Naive B cell (primary cell): ENCODE measurements at regions not wholly inside any gene's neighbourhood (a gene's known extent, or its start where the extent isn't known, plus 50 kb on each side); places are given as distances from the start of the nearest gene placed in this dataset.
A peak's percentile ranks its signal among the peaks of the same experiment; 100 is the strongest.

Experiments
- ATAC-seq, 2 donors: fragments of 150-1000 bp; cut with Tn5 transposase; 2 replicates each; pipeline ENCODE4 v1.10.0; 2021; ENCODE audit warnings: low read depth in 2 of 2, mild to moderate bottlenecking in 2 of 2, moderate library complexity in 2 of 2
- DNase-seq: peaks from one replicate; pipeline ENCODE4 v3.0.0; 2022
- H3K27ac Mint-ChIP-seq, 6 donors: one replicate each; pipeline ENCODE4 v1.8.0; 2020 to 2022; ENCODE audit warnings: mild to moderate bottlenecking in 6 of 6, mixed read lengths in 6 of 6, moderate library complexity in 5 of 6, inconsistent platforms in 2 of 6
- H3K27me3 Mint-ChIP-seq, 3 donors: one replicate each; pipeline ENCODE4 v1.8.0; 2021 to 2022; ENCODE audit warnings: mixed read lengths in 3 of 3, mild to moderate bottlenecking in 1 of 3
- H3K36me3 Mint-ChIP-seq, 2 donors: one replicate each; pipeline ENCODE4 v1.8.0; 2020 to 2022; ENCODE audit warnings: mixed read lengths in 2 of 2, inconsistent platforms in 1 of 2, mild to moderate bottlenecking in 1 of 2
- H3K4me1 Mint-ChIP-seq, 3 donors: one replicate each; pipeline ENCODE4 v1.8.0; 2020 to 2022; ENCODE audit warnings: mixed read lengths in 3 of 3, inconsistent platforms in 1 of 3, mild to moderate bottlenecking in 1 of 3, moderate library complexity in 1 of 3
- H3K4me3 Mint-ChIP-seq, 8 donors: one replicate each; pipeline ENCODE4 v1.8.0; 2020 to 2022; ENCODE audit warnings: mild to moderate bottlenecking in 8 of 8, mixed read lengths in 8 of 8, moderate library complexity in 8 of 8, inconsistent platforms in 2 of 8
- H3K9me3 Mint-ChIP-seq, 7 donors: one replicate each; pipeline ENCODE4 v1.8.0; 2020 to 2022; ENCODE audit warnings: mixed read lengths in 7 of 7, mild to moderate bottlenecking in 5 of 7, inconsistent platforms in 2 of 7, moderate library complexity in 1 of 7

DNA sequence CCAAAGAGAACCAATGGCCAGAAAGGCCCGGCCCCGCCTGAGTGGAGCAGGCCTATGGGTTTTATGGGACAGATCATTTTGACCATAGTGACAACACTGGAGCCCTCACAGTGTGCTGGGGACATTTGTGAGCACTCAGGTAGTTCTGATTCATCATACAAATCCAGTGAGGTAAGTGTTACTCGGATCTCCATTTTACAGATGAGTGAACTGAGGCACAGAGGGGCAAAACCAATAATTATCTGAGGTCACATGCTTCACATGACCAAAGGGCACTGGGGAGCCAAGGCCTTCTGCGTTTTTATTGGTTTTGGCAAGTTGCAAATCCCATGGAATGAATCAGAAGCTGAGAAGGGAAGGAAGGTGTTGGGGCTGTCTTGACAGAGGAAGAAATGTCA lies 111.5 kb upstream of the MGAT5 start:
- H3K36me3 Mint-ChIP-seq = peaks cover 11% of the 10 kb centered on the region in 2 donors
- DNase-seq (no peak), ATAC-seq (no peak)
- peak overlapping the region; percentile 28 to 89 (median 65) for H3K27ac Mint-ChIP-seq
- peaks cover 77 to 99% (median 94%) of the 10 kb centered on the region in 3 donors for H3K4me1 Mint-ChIP-seq
- H3K4me3 Mint-ChIP-seq = peak overlapping the region in 1 of 8 donors; percentile 73
- no peaks in the 10 kb centered on the region for H3K27me3 Mint-ChIP-seq
- no peaks in the 10 kb centered on the region for H3K9me3 Mint-ChIP-seq

DNA sequence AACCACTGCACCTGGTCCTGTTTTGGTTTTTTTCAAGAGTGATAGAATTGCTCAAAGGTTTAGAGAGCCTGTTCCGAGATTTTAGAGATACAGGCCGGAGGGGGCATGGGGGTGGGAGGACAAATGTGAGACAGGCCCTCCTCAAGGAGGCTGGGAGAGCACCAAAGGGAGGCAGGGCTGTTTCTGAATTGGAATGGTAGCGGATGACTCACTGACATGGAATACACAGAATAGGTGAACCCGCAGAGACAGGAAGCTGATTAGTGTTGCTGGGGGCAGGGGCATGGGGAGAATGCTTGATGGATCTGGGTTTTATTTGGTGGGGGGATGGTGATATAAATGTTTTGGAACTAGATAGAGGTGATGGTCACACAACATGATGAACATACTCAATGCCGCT lies 111.0 kb upstream of the MGAT5 start:
- H3K27ac Mint-ChIP-seq = peak overlapping the region in 5 of 6 donors; percentile 20 to 84 (median 68)
- no peaks in the 10 kb centered on the region for H3K9me3 Mint-ChIP-seq
- no peaks in the 10 kb centered on the region for H3K27me3 Mint-ChIP-seq
- DNase-seq = no peak
- H3K4me1 Mint-ChIP-seq = peaks cover 75 to 99% (median 95%) of the 10 kb centered on the region in 3 donors
- peaks cover 11% of the 10 kb centered on the region in 2 donors for H3K36me3 Mint-ChIP-seq
- no peak overlapping the region for H3K4me3 Mint-ChIP-seq
- no peak for ATAC-seq

DNA sequence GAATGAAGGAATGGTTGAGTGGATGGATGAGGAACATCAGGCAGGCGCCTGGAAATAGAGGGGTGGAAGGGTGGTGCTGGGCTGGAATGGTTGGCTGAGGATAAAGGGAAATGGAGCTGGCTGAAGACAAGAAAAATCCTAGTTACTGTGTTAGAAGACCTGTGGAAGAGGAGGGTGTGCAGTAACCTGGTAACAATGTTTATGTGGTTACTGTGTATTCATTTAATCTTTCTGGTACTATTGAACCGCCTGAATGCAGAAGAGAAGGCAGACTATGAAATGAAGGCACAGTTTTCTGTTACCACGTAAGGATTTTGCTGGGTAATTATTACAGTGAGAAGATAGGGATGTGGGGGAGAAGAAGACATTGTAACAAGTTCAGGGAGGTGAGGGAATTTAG lies 110.3 kb upstream of the MGAT5 start:
- no peak for ATAC-seq

DNA sequence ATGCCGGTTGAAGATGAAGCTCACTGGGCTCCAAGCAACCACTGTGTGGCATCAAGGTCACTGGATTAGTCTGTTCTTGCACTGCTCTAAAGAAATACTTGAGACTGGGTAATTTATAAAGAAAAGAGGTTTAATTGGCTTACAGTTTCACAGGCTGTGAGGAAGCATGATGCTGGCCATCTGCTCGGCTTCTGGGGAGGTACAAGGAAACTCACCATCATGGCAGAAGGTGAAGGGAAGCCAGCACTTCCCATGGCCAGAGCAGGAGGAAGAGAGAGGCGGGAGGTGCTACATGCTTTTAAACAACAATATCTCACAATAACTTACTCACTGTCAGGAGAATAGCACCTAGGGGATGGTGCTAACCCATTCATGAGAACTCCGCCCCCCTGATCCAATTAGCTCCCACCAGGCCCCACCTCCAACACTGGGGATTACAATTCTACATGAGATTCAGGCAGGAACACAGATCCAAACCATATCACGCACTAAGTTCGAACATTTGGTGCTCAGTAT lies 109.7 kb upstream of the MGAT5 start:
- ATAC-seq = no peak
- Mint-ChIP-seq H3K27ac (peak overlapping the region in 5 of 6 donors; percentile 47 to 84 (median 68)), H3K36me3 (peaks cover 7 to 11% of the 10 kb centered on the region in 2 donors), H3K4me1 (peaks cover 70 to 99% (median 90%) of the 10 kb centered on the region in 3 donors), H3K9me3 (no peaks in the 10 kb centered on the region), H3K27me3 (no peaks in the 10 kb centered on the region), H3K4me3 (peak overlapping the region in 1 of 8 donors; percentile 39)
- no peak for DNase-seq

More for the DNA sequence above, 110.3 kb upstream of the MGAT5 start:
- peak overlapping the region in 5 of 6 donors; percentile 28 to 86 (median 68) for H3K27ac Mint-ChIP-seq
- no peaks in the 10 kb centered on the region for H3K9me3 Mint-ChIP-seq
- no peaks in the 10 kb centered on the region for H3K27me3 Mint-ChIP-seq
- peaks cover 75 to 99% (median 95%) of the 10 kb centered on the region in 3 donors for H3K4me1 Mint-ChIP-seq
- peaks cover 10 to 11% of the 10 kb centered on the region in 2 donors for H3K36me3 Mint-ChIP-seq
- DNase-seq = no peak
- H3K4me3 Mint-ChIP-seq = no peak overlapping the region

DNA sequence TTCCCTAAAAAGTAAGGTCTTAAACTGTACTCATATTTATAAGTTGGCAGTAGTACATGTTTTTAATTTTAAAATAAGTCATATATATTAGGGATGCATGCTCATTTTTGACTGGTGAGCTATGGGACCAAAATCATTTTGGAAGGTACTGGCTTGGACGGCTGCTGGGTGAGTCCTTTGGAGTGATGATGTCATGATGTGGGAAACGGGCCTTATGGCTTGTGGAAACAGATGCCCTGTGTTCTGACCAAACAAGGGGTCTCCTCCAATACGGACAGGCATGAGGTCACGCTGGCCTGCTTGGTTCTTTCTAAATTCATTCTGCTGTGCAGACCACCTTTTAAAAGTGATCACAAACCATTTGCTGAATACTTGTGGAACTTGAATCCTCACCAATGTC lies 109.2 kb upstream of the MGAT5 start:
- H3K9me3 Mint-ChIP-seq = no peaks in the 10 kb centered on the region
- no peak overlapping the region for H3K4me3 Mint-ChIP-seq
- ATAC-seq (no peak), DNase-seq (no peak)
- H3K4me1 Mint-ChIP-seq = peaks cover 75 to 98% (median 89%) of the 10 kb centered on the region in 3 donors
- H3K27me3 Mint-ChIP-seq = no peaks in the 10 kb centered on the region
- peaks cover 7 to 11% of the 10 kb centered on the region in 2 donors for H3K36me3 Mint-ChIP-seq
- peak overlapping the region in 4 of 6 donors; percentile 61 to 89 (median 75) for H3K27ac Mint-ChIP-seq

DNA sequence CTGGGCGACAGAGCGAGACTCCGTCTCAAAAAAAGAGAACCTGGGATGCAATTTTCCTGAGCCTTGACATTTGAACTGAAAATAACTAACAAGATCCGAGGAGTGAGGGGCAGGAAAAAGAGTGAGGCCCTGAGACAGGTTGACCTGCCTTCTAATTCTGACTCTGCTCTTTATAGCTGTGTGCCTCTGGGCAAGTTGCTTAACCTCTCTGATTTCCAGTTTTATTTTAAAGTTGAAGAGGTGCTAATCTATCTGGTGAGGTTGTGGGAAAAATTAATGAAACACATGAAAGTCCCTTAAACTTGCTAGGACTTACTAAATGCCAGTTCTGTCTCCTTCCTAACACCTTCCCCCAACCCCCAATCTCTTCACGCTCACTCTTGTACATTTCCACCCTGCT lies 108.4 kb upstream of the MGAT5 start:
- Mint-ChIP-seq H3K9me3 (no peaks in the 10 kb centered on the region), H3K4me3 (peak overlapping the region in 1 of 8 donors; percentile 21)
- no peak for ATAC-seq

DNA sequence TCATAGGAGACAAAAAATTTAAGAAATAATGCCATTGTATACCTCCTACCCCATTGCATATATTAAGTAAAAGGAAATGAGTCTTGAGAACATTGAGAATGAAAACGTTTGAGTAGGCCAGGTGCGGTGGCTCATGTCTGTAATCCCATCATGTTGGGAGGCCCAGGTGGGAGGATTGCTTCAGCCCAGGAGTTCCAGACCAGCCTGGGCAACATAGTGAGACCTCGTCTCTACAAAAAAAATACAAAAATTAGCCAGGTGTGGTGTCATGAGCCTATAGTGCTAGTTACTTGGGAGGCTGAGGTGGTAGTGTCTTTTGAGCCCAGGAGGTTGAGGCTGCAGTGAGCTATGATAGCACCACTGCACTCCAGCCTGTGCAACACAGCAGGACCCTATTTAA lies 107.7 kb upstream of the MGAT5 start:
- DNase-seq (no peak), ATAC-seq (peak; percentile 16 to 28)
- Mint-ChIP-seq H3K4me1 (peaks cover 72 to 95% (median 86%) of the 10 kb centered on the region in 3 donors), H3K36me3 (peaks cover 7 to 11% of the 10 kb centered on the region in 2 donors), H3K27ac (peak overlapping the region in 5 of 6 donors; percentile 58 to 89 (median 65)), H3K4me3 (no peak overlapping the region), H3K27me3 (no peaks in the 10 kb centered on the region), H3K9me3 (no peaks in the 10 kb centered on the region)

More for the DNA sequence above, 108.4 kb upstream of the MGAT5 start:
- H3K4me1 Mint-ChIP-seq = peaks cover 77 to 98% (median 89%) of the 10 kb centered on the region in 3 donors
- peak overlapping the region; percentile 58 to 89 (median 78) for H3K27ac Mint-ChIP-seq
- H3K27me3 Mint-ChIP-seq = no peaks in the 10 kb centered on the region
- DNase-seq = no peak
- H3K36me3 Mint-ChIP-seq = peaks cover 7 to 11% of the 10 kb centered on the region in 2 donors

DNA sequence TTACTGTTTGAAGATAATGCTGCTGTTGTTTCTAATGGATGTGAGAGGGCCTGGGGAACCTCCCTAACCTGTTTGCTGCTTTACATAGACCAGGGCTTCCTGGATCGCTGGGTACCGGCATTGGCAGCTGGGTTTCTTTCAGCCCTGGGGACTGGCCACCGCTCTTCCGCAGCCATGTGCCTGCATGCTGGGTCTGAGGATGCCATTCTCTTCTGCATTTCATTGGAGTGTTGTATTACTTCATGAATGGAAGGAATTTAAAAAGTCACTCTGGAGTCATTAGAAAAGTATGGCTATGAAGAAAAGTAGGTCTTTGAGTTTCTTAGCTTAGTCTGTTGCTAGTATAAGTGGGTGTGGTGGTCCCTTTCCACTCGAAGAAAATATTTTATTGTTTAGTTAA lies 107.3 kb upstream of the MGAT5 start:
- Mint-ChIP-seq H3K27me3 (no peaks in the 10 kb centered on the region), H3K36me3 (peaks cover 7 to 13% of the 10 kb centered on the region in 2 donors), H3K4me1 (peaks cover 69 to 91% (median 86%) of the 10 kb centered on the region in 3 donors), H3K27ac (peak overlapping the region in 4 of 6 donors; percentile 9 to 85 (median 63)), H3K9me3 (no peaks in the 10 kb centered on the region), H3K4me3 (no peak overlapping the region)
- DNase-seq (no peak), ATAC-seq (peak; percentile 48 to 67)

DNA sequence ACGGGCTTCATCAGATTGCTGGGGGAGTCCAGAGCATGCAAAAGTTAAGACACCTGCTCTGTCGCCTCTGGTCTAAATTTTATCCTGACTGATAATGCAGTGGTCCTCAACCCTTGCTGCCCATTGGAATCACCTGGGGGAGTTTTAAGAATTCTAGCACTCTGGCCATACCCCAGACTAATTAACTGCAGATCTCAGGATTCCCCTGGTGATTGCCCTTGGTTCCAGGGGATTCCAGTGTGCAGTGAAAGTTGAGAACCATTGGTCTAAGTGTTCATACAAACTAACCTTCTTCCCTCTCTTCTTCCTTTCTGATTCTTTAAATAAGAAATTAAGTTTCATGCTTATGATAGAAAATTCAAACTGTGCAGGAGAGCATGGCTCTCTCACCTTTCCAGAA lies 105.7 kb upstream of the MGAT5 start:
- peak overlapping the region; percentile 67 to 92 (median 87) for H3K27ac Mint-ChIP-seq
- peaks cover 64 to 82% (median 80%) of the 10 kb centered on the region in 3 donors for H3K4me1 Mint-ChIP-seq

DNA sequence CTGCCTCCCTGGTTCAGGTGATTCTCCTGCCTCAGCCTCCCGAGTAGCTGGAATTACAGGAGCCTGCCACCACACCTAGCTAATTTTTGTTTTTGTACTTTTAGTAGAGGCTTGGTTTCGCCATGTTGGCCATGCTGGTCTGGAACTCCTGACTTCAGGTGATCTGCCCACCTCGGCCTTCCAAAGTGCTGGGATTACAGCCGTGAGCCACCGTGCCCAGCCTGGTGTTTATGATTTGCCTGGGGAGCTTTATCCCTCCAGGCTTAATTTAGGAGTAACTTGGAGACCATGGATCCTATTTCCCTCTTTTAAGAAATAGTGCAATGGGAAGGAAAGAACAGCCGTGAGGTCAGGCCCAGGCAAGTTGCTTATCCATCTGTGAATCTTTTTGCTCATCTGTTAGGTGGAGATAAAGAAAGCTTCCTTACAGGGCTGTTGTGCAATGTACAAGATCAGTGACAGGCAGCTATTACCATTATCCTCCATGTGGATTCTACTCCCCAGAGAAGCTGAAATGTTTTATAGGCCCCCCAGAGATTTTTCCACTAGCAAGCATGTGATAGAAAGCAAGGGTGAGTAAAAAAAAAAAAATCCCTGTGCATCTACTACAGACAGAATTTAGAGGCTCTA lies 104.9 kb upstream of the MGAT5 start:
- peaks cover 0 to 2% (median 0%) of the 10 kb centered on the region in 7 donors for H3K9me3 Mint-ChIP-seq
- H3K4me1 Mint-ChIP-seq = peaks cover 58 to 82% (median 76%) of the 10 kb centered on the region in 3 donors
- peak overlapping the region; percentile 16 to 92 (median 88) for H3K27ac Mint-ChIP-seq
- H3K4me3 Mint-ChIP-seq = no peak overlapping the region
- DNase-seq = no peak
- no peak for ATAC-seq
- H3K27me3 Mint-ChIP-seq = no peaks in the 10 kb centered on the region
- peaks cover 6 to 15% of the 10 kb centered on the region in 2 donors for H3K36me3 Mint-ChIP-seq

More for the DNA sequence above, 105.7 kb upstream of the MGAT5 start:
- no peak for ATAC-seq
- Mint-ChIP-seq H3K9me3 (peaks cover 0 to 2% (median 0%) of the 10 kb centered on the region in 7 donors), H3K36me3 (peaks cover 12 to 23% of the 10 kb centered on the region in 2 donors), H3K27me3 (no peaks in the 10 kb centered on the region), H3K4me3 (no peak overlapping the region)
- DNase-seq = no peak

DNA sequence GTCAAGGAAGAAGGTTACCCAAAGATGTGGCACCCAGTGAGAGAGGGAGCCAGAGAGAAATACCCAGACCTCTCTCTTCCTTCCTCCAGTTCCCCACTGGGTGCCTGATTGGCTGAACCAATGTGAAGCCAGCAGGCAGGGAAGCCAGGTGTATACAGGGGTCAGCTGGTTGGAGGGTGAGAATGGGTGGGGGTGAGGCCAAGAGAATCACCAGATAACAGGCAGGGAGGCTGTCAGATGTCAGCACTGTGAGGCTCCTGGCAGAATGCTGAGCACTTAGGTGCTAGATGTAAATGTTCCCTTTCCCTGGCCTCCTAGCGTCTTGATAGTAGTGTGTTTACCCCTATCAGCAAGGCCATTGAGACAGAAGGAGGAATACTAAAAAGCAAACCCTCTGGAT lies 104.0 kb upstream of the MGAT5 start:
- H3K9me3 Mint-ChIP-seq = peaks cover 0 to 2% (median 0%) of the 10 kb centered on the region in 7 donors

DNA sequence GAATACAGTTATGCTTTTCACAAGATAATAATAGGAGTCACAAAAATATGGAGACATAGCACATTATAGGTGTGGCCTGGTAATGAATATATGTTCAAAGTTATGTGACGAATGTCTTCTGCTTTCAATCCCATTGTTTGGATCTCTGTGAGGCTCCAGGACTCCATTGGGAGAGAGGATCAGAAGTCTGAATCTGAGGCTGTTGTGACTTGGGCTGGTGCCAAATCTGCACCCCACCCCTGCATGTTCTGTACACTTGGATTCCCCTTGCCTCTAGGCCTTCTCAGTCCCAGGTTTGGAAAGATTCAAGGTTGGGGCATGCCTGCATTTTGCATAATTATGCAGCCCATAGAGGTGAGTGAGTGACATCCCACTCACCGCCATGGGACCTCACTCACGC lies 103.1 kb upstream of the MGAT5 start:
- peaks cover 6 to 17% of the 10 kb centered on the region in 2 donors for H3K36me3 Mint-ChIP-seq
- no peak overlapping the region for H3K4me3 Mint-ChIP-seq
- H3K4me1 Mint-ChIP-seq = peaks cover 65 to 82% (median 79%) of the 10 kb centered on the region in 3 donors
- ATAC-seq (no peak), DNase-seq (no peak)
- H3K9me3 Mint-ChIP-seq = peaks cover 0 to 2% (median 0%) of the 10 kb centered on the region in 7 donors
- peak overlapping the region in 4 of 6 donors; percentile 7 to 90 (median 52) for H3K27ac Mint-ChIP-seq
- no peaks in the 10 kb centered on the region for H3K27me3 Mint-ChIP-seq

More for the DNA sequence above, 104.0 kb upstream of the MGAT5 start:
- ATAC-seq (no peak), DNase-seq (no peak)
- H3K27me3 Mint-ChIP-seq = no peaks in the 10 kb centered on the region
- H3K36me3 Mint-ChIP-seq = peaks cover 6 to 13% of the 10 kb centered on the region in 2 donors
- H3K27ac Mint-ChIP-seq = peak overlapping the region; percentile 88 to 92 (median 90)
- peak overlapping the region in 2 of 8 donors; percentile 20 to 75 for H3K4me3 Mint-ChIP-seq
- peaks cover 62 to 82% (median 79%) of the 10 kb centered on the region in 3 donors for H3K4me1 Mint-ChIP-seq

DNA sequence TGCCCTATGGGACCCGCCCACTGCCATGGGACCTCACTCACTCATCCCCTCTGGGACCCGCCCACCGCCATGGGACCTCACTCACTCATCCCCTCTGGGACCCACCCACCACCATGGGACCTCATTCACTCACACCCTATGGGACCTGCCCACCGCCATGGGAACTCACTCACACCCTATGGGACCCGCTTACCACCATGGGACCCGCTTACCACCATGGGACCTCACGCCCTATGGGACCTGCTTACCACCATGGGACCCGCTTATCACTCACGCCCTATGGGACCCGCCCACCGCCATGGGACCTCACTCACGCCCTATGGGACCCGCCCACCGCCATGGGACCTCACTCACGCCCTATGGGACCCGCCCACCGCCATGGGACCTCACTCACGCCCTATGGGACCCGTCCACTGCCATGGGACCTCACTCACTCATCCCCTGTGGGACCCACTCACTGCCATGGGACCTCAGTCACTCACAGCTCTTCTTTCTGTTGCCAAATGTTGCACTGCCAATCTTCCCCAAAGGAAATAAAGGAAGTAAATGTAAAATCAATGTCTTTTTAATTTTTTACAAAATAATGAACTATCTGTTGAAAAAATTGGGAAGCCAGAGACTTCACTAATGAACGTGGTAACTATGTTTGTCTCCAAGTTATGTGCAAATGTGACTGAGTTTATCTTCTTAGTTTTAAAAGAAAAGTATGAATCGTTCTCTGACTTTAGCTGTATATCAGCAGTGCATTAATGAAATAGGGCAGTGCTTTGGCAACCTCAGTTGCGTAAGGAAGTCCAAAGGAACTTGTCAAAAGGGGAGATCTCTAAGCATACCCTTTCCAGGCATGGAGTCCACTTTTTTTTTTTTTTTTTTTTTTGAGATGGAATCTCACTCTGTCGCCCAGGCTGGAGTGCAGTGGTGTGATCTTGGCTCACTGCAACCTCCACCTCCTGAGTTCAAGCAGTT lies 101.5 kb upstream of the MGAT5 start:
- H3K27ac Mint-ChIP-seq = peak overlapping the region in 4 of 6 donors; percentile 76 to 95 (median 86)
- ATAC-seq = no peak
- H3K27me3 Mint-ChIP-seq = no peaks in the 10 kb centered on the region
- no peak for DNase-seq
- H3K4me1 Mint-ChIP-seq = peaks cover 65 to 80% (median 79%) of the 10 kb centered on the region in 3 donors
- peaks cover 0 to 2% (median 0%) of the 10 kb centered on the region in 7 donors for H3K9me3 Mint-ChIP-seq
- no peak overlapping the region for H3K4me3 Mint-ChIP-seq
- H3K36me3 Mint-ChIP-seq = peaks cover 6 to 20% of the 10 kb centered on the region in 2 donors
